OCI-LY1 (cell line): ENCODE measurements at regions not wholly inside any gene's neighbourhood (a gene's known extent, or its start where the extent isn't known, plus 50 kb on each side); places are given as distances from the start of the nearest gene placed in this dataset.

Source experiments
- H2AFZ ChIP-seq: fragments of 200-600 bp; sonication (generic), shearing (Covaris generic); 2 replicates; pipeline ENCODE4 v1.6.0; 2014; ENCODE audit warnings: antibody characterized with exemption, mild to moderate bottlenecking, low read length
- H3F3A ChIP-seq: fragments of 200-600 bp; sonication (generic), shearing (Covaris generic); 2 replicates; pipeline ENCODE4 v1.6.0; 2014; ENCODE audit warnings: mild to moderate bottlenecking, antibody characterized with exemption, low read length, moderate library complexity; ENCODE audit not compliant: insufficient read depth
- H3K27ac ChIP-seq: fragments of 200-600 bp; sonication (generic); 2 replicates; pipeline ENCODE4 v1.5.1; 2014; ENCODE audit warnings: low read length, mixed run types, mild to moderate bottlenecking, low read depth; ENCODE audit not compliant: poor library complexity, severe bottlenecking
- H3K27me3 ChIP-seq: fragments of 200-600 bp; sonication (generic); 2 replicates; pipeline ENCODE4 v1.6.0; 2014; ENCODE audit warnings: antibody characterized with exemption, mild to moderate bottlenecking, low read length, moderate library complexity; ENCODE audit not compliant: insufficient read depth
- H3K36me3 ChIP-seq: fragments of 200-600 bp; sonication (generic); 2 replicates; pipeline ENCODE4 v1.6.1; 2014; ENCODE audit warnings: mild to moderate bottlenecking, antibody characterized with exemption, low read length, moderate library complexity, mixed read lengths; ENCODE audit not compliant: insufficient read depth
- H3K4me1 ChIP-seq: fragments of 200-600 bp; sonication (generic); 2 replicates; pipeline ENCODE4 v1.5.1; 2014; ENCODE audit warnings: mild to moderate bottlenecking, low read length, moderate library complexity; ENCODE audit not compliant: insufficient read depth, severe bottlenecking
- H3K4me2 ChIP-seq: fragments of 200-600 bp; sonication (generic), shearing (Covaris generic); 2 replicates; pipeline ENCODE4 v1.6.1; 2014; ENCODE audit warnings: low read length
- H3K4me3 ChIP-seq: fragments of 200-600 bp; sonication (generic); 2 replicates; pipeline ENCODE4 v1.5.1; 2014; ENCODE audit warnings: low read length, low read depth, mild to moderate bottlenecking, mixed read lengths; ENCODE audit not compliant: poor library complexity, severe bottlenecking
- H3K79me2 ChIP-seq: fragments of 200-600 bp; shearing (Covaris generic); 2 replicates; pipeline ENCODE4 v1.6.1; 2016; ENCODE audit warnings: mixed run types, low read length, mixed read lengths; ENCODE audit not compliant: insufficient read depth
- H3K9ac ChIP-seq: fragments of 200-600 bp; sonication (generic), shearing (Covaris generic); 2 replicates; pipeline ENCODE4 v1.6.1; 2014; ENCODE audit warnings: mild to moderate bottlenecking, low read length, mixed read lengths
- H3K9me2 ChIP-seq: fragments of 200-600 bp; sonication (generic), shearing (Covaris generic); 2 replicates; pipeline ENCODE4 v1.6.1; 2014; ENCODE audit warnings: low read depth, mild to moderate bottlenecking, low read length, mixed read lengths
- H3K9me3 ChIP-seq: fragments of 200-600 bp; shearing (Covaris generic); 2 replicates; pipeline ENCODE4 v1.6.1; 2014; ENCODE audit warnings: low read length, mixed read lengths
- H4K20me1 ChIP-seq: fragments of 200-600 bp; sonication (generic), shearing (Covaris generic); 2 replicates; pipeline ENCODE4 v1.6.0; 2016; ENCODE audit warnings: mild to moderate bottlenecking, low read length; ENCODE audit not compliant: insufficient read depth
- CTCF ChIP-seq: fragments of 200-600 bp; sonication (generic), shearing (Covaris generic); IDR thresholded peaks from 2 replicates; pipeline ENCODE4 v1.5.1; 2017; ENCODE audit warnings: mild to moderate bottlenecking, antibody characterized with exemption, low read length, moderate library complexity, mixed read lengths
- EZH2 ChIP-seq: fragments of 200-600 bp; sonication (generic), shearing (Covaris generic); IDR thresholded peaks from 2 replicates; pipeline ENCODE4 v1.8.0; 2017; ENCODE audit warnings: borderline replicate concordance, mixed run types, mild to moderate bottlenecking, antibody characterized with exemption, low read length, moderate library complexity, mixed read lengths

DNA sequence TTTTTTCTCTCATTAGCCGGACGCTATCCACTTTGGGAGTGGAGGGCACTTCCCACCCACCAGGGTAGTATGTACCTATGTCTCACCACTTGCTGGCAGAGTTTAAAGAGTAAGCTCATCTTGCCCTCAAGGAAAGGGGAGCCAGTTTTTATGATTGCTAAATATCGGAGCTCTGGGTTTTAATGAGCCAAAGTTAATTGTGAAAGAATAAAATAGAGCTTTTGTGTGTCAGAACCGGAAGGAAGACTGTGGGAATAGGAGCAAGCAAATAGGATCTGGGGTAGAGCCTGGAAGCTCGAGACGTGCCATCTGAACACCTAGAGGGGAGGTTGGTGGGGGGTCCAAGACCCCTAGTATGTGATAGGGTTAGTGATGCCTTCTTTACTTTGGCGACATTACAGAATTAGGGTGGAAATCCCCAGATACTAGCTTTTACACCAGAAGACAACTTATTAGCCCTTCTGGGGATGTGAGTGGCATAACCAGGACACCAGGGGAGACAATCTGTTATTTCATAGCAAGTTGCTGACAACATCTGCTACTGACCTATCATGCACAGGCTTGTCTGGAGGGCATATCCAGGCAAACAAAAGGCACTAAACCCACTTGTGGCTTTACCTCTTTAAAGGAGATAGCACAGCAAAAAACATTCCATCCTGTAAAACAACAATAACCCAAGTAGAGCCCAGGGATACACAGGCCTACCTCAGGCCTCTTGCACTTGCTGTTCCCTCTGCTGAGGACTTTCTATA is 333.8 kb downstream of the ZNF621 start:
- Histone ChIP-seq H3K79me2 (no peaks in the 10 kb centered on the region), H3K27ac (no peak overlapping the region), H4K20me1 (no peaks in the 10 kb centered on the region), H3F3A (no peaks in the 10 kb centered on the region), H3K4me2 (no peak overlapping the region), H3K36me3 (no peaks in the 10 kb centered on the region), H3K4me3 (no peak overlapping the region), H3K9me3 (no peaks in the 10 kb centered on the region), H3K9me2 (no peaks in the 10 kb centered on the region), H2AFZ (no peak overlapping the region), H3K9ac (no peak overlapping the region), H3K27me3 (no peaks in the 10 kb centered on the region), H3K4me1 (no peaks in the 10 kb centered on the region)
- TF ChIP-seq CTCF: no peak
- no peak for TF ChIP-seq EZH2

- no peak for TF ChIP-seq CTCF
- no peak for TF ChIP-seq EZH2
- no peaks in the 10 kb centered on the region for H3K9me2 ChIP-seq
- H3K27ac ChIP-seq: no peak overlapping the region
- H3K9ac ChIP-seq: no peak overlapping the region
- H2AFZ ChIP-seq: no peak overlapping the region
- H4K20me1 ChIP-seq: no peaks in the 10 kb centered on the region
- H3K4me2 ChIP-seq: no peak overlapping the region
- no peaks in the 10 kb centered on the region for H3F3A ChIP-seq
- no peaks in the 10 kb centered on the region for H3K79me2 ChIP-seq
- no peaks in the 10 kb centered on the region for H3K36me3 ChIP-seq
- no peaks in the 10 kb centered on the region for H3K4me1 ChIP-seq
- no peak overlapping the region for H3K4me3 ChIP-seq
- no peaks in the 10 kb centered on the region for H3K9me3 ChIP-seq
- no peaks in the 10 kb centered on the region for H3K27me3 ChIP-seq
These were observed 336.4 kb upstream of the CTNNB1 start for GRCh38 chr3:40862946-40863345.

- no peaks in the 10 kb centered on the region for H4K20me1 ChIP-seq
- H3K79me2 ChIP-seq: no peaks in the 10 kb centered on the region
- H3F3A ChIP-seq: no peaks in the 10 kb centered on the region
- no peaks in the 10 kb centered on the region for H3K9me2 ChIP-seq
- H3K36me3 ChIP-seq: no peaks in the 10 kb centered on the region
- H3K4me1 ChIP-seq: no peaks in the 10 kb centered on the region
- H3K4me2 ChIP-seq: no peak overlapping the region
- H3K27ac ChIP-seq: no peak overlapping the region
- TF ChIP-seq EZH2 (no peak), CTCF (no peak)
- H3K4me3 ChIP-seq: no peak overlapping the region
- no peaks in the 10 kb centered on the region for H3K9me3 ChIP-seq
- no peaks in the 10 kb centered on the region for H3K27me3 ChIP-seq
- H2AFZ ChIP-seq: no peak overlapping the region
- H3K9ac ChIP-seq: no peak overlapping the region
These were observed 335.0 kb upstream of the CTNNB1 start for GRCh38 chr3:40864146-40864782.
